CD4-positive, alpha-beta T cell (primary cell): ENCODE measurements at regions not wholly inside any gene's neighbourhood (a gene's known extent, or its start where the extent isn't known, plus 50 kb on each side); places are given as distances from the start of the nearest gene placed in this dataset.

ENCODE experiments used
- ATAC-seq: fragments of 200-7000 bp; cut with Tn5 transposase; one replicate; pipeline ENCODE4 v1.10.0; 2022; ENCODE audit warnings: mild to moderate bottlenecking; ENCODE audit not compliant: poor library complexity
- CTCF ChIA-PET: fragments of 350-600 bp; sonication (Branson Sonifier 250); formaldehyde crosslinking; loops from one replicate; lab custom pipeline; 2021; ENCODE audit warnings: antibody characterized with exemption, inconsistent platforms; lab: Charles Lee
- POLR2A ChIA-PET: fragments of 350-600 bp; sonication (Branson Sonifier 250); formaldehyde crosslinking; loops from one replicate; lab custom pipeline; 2021; ENCODE audit warnings: antibody characterized with exemption, inconsistent platforms; lab: Charles Lee
- DNase-seq, 14 experiments: peaks; one replicate each; pipeline ENCODE4 v3.0.0-alpha.2; 2013 to 2020; ENCODE audit warnings: mixed read lengths in 2 of 14
- H3K27ac ChIP-seq, 2 donors: one replicate each; pipeline versions ENCODE4 v1.5.1 to v1.7.0; 2013; ENCODE audit warnings: low read length in 2 of 2, low read depth in 1 of 2, mild to moderate bottlenecking in 1 of 2
- H3K27me3 ChIP-seq, 2 experiments: 1 replicate in 1 of 2; 2 replicates in 1 of 2; pipeline versions ENCODE4 v1.6.1 to v1.7.0; 2013; ENCODE audit warnings: low read length in 2 of 2, control low read depth in 1 of 2, mild to moderate bottlenecking in 1 of 2, moderate library complexity in 1 of 2; ENCODE audit not compliant: insufficient read depth in 2 of 2, control insufficient read depth in 1 of 2
- H3K36me3 ChIP-seq: one replicate; pipeline ENCODE4 v1.6.1; 2013; ENCODE audit warnings: low read length, control low read depth; ENCODE audit not compliant: insufficient read depth
- H3K4me1 ChIP-seq: one replicate; pipeline ENCODE4 v1.6.1; 2013; ENCODE audit warnings: low read length, control low read depth; ENCODE audit not compliant: insufficient read depth
- H3K4me3 ChIP-seq: one replicate; pipeline ENCODE4 v1.5.1; 2013; ENCODE audit warnings: mild to moderate bottlenecking, low read length, moderate library complexity
- H3K9me3 ChIP-seq, 2 experiments: 1 replicate in 1 of 2; 2 replicates in 1 of 2; pipeline versions ENCODE4 v1.6.1 to v1.7.0; 2013; ENCODE audit warnings: low read length in 2 of 2, mild to moderate bottlenecking in 2 of 2, control low read depth in 1 of 2, moderate library complexity in 1 of 2; ENCODE audit not compliant: control insufficient read depth in 1 of 2, insufficient read depth in 1 of 2
- H3K27ac Mint-ChIP-seq: one replicate; pipeline ENCODE4 v1.8.0; 2020; ENCODE audit warnings: mixed read lengths
- H3K27me3 Mint-ChIP-seq: one replicate; pipeline ENCODE4 v1.8.0; 2021; ENCODE audit warnings: mixed read lengths
- H3K36me3 Mint-ChIP-seq: one replicate; pipeline ENCODE4 v1.8.0; 2021; ENCODE audit warnings: low read depth, mixed read lengths
- H3K4me1 Mint-ChIP-seq: one replicate; pipeline ENCODE4 v1.8.0; 2021; ENCODE audit warnings: low read depth, mixed read lengths
- H3K4me3 Mint-ChIP-seq: one replicate; pipeline ENCODE4 v1.8.0; 2020; ENCODE audit warnings: mild to moderate bottlenecking, mixed read lengths
- H3K9me3 Mint-ChIP-seq: one replicate; pipeline ENCODE4 v1.8.0; 2020; ENCODE audit warnings: mixed read lengths
- CTCF ChIP-seq: fragments of 200-600 bp; IDR thresholded peaks from one replicate; pipeline ENCODE4 v1.8.0; 2022; ENCODE audit warnings: antibody characterized with exemption, mild to moderate bottlenecking
- intact Hi-C, 2 experiments: fragments of 100-400 bp; cut with DNase I in 1 of 2; cut with micrococcal nuclease in 1 of 2; formaldehyde crosslinking; loops; one replicate each; pipeline versions ENCODE4 v1.15.1 to v1.9.0; 2023 to 2025; cut with DNase I, micrococcal nuclease

GRCh38 chr3:72169120-72169519 is 384.2 kb upstream of the PROK2 start:
- H3K4me1 ChIP-seq = no peaks in the 10 kb centered on the region
- H3K27me3 ChIP-seq = no peaks in the 10 kb centered on the region
- no peak overlapping the region for H3K27ac ChIP-seq
- DNase-seq (no peak), ATAC-seq (no peak)
- no peaks in the 10 kb centered on the region for H3K36me3 ChIP-seq
- H3K4me1 Mint-ChIP-seq = no peaks in the 10 kb centered on the region
- H3K36me3 Mint-ChIP-seq = no peaks in the 10 kb centered on the region
- no peak overlapping the region for H3K27ac Mint-ChIP-seq
- intact Hi-C loops = no loop called here
- POLR2A ChIA-PET = no interaction called here
- no peaks in the 10 kb centered on the region for H3K9me3 Mint-ChIP-seq
- CTCF ChIA-PET = no interaction called here
- no peak overlapping the region for H3K4me3 Mint-ChIP-seq
- peaks cover 0 to 3% of the 10 kb centered on the region in 2 experiments for H3K9me3 ChIP-seq
- H3K27me3 Mint-ChIP-seq = no peaks in the 10 kb centered on the region
- H3K4me3 ChIP-seq = no peak overlapping the region
- TF ChIP-seq CTCF = no peak

DNA sequence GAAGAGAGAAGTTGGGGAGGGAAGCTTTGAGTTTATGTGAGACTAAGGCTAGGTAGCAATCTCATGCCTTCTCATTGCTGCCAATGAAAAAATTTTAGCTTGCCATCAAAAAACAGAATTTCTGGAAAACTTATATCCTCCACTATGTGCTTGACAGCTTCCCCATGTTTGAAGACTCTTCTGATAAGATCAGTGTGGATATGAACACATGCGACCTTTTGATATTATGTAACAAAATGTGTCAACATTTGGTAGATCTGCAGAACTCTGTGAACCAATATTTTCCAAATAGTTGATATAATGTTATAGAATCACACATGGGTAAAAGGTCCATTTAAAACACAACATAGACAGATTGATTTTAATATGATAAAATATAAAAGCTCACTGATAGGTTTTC is 380.9 kb upstream of the PROK2 start:
- Histone ChIP-seq H3K4me3 (no peak overlapping the region), H3K4me1 (no peaks in the 10 kb centered on the region), H3K36me3 (no peaks in the 10 kb centered on the region), H3K9me3 (peaks cover 0 to 3% of the 10 kb centered on the region in 2 experiments), H3K27ac (no peak overlapping the region), H3K27me3 (no peaks in the 10 kb centered on the region)
- Mint-ChIP-seq H3K27me3 (no peaks in the 10 kb centered on the region), H3K27ac (no peak overlapping the region), H3K4me1 (no peaks in the 10 kb centered on the region), H3K9me3 (no peaks in the 10 kb centered on the region), H3K36me3 (no peaks in the 10 kb centered on the region), H3K4me3 (no peak overlapping the region)
- ATAC-seq (no peak), DNase-seq (no peak)
- ChIA-PET POLR2A (no interaction called here), CTCF (no interaction called here)
- no peak for TF ChIP-seq CTCF
- intact Hi-C loops = no loop called here

GRCh38 chr3:72165317-72165716 is 380.4 kb upstream of the PROK2 start:
- Mint-ChIP-seq H3K9me3 (no peaks in the 10 kb centered on the region), H3K27me3 (no peaks in the 10 kb centered on the region), H3K27ac (no peak overlapping the region), H3K4me1 (no peaks in the 10 kb centered on the region), H3K36me3 (no peaks in the 10 kb centered on the region), H3K4me3 (no peak overlapping the region)
- ChIA-PET CTCF (no interaction called here), POLR2A (no interaction called here)
- Histone ChIP-seq H3K27ac (no peak overlapping the region), H3K4me3 (no peak overlapping the region), H3K27me3 (no peaks in the 10 kb centered on the region), H3K36me3 (no peaks in the 10 kb centered on the region), H3K4me1 (no peaks in the 10 kb centered on the region), H3K9me3 (peaks cover 0 to 3% of the 10 kb centered on the region in 2 experiments)
- no peak for DNase-seq
- no peak for TF ChIP-seq CTCF
- no peak for ATAC-seq
- intact Hi-C loops = no loop called here
